ENCODE measurements at regions not wholly inside any gene's neighbourhood (a gene's known extent, or its start where the extent isn't known, plus 50 kb on each side); places are given as distances from the start of the nearest gene placed in this dataset.

DNA sequence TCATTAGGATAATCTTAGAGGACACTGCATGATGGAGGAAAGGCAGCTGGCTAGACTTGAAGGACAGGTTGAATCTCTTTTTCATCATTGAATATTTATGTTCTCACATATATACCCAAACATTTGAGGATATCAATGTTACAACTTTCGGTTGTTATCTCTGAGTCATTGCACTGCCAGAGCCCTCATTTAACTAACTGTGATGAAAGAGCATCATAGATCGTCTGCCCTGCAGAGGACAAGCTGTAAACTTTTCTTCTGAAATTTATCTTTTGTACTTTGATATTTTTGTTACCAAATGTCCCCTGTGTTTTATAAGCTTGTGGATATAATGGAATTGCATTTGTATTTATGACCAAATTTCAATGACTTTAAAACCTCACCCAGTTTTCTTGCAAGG lies 298.7 kb downstream of the PHF14 start:
- ATAC-seq = no peak
- in situ Hi-C loops (cut with HindIII; ENCODE audit: low pct_unique_long_range_greater_than_20kb, low sequenced_read_pairs) = no loop called here
- no TSS peak for BruUV-seq (replicated peaks)
- intact Hi-C loops (cut with micrococcal nuclease; ENCODE audit: unreplicated experiment) = no loop called here
- Histone ChIP-seq H3K9me3 (ENCODE audit: control insufficient read depth, insufficient read depth, low read depth, low read length) (no peaks in the 10 kb centered on the region), H3K36me3 (ENCODE audit: control insufficient read depth, insufficient read depth, low read length) (no peaks in the 10 kb centered on the region), H3K4me3 (ENCODE audit: low read depth in 2 of 2, low read length in 2 of 2) (no peak overlapping the region), H3K4me1 (ENCODE audit: control insufficient read depth, insufficient read depth, low read length) (no peaks in the 10 kb centered on the region), H3K27ac (ENCODE audit: low read length) (no peak overlapping the region), H3K27me3 (ENCODE audit: control insufficient read depth, insufficient read depth, low read length) (peaks cover 3% of the 10 kb centered on the region; the same call in 1 of the 2 replicates)
- no peak for DNase-seq (ENCODE audit: low read depth, low spot score)
- CTCF ChIA-PET = no interaction called here
- no peak for TF ChIP-seq TCF7L2 (IDR thresholded peaks at IDR 0.05; ENCODE audit: low read depth, low read length)
- TF ChIP-seq POLR2AphosphoS5 (IDR thresholded peaks at IDR 0.05; ENCODE audit: low read depth, low read length) = no peak
- TF ChIP-seq, protein P1, sequence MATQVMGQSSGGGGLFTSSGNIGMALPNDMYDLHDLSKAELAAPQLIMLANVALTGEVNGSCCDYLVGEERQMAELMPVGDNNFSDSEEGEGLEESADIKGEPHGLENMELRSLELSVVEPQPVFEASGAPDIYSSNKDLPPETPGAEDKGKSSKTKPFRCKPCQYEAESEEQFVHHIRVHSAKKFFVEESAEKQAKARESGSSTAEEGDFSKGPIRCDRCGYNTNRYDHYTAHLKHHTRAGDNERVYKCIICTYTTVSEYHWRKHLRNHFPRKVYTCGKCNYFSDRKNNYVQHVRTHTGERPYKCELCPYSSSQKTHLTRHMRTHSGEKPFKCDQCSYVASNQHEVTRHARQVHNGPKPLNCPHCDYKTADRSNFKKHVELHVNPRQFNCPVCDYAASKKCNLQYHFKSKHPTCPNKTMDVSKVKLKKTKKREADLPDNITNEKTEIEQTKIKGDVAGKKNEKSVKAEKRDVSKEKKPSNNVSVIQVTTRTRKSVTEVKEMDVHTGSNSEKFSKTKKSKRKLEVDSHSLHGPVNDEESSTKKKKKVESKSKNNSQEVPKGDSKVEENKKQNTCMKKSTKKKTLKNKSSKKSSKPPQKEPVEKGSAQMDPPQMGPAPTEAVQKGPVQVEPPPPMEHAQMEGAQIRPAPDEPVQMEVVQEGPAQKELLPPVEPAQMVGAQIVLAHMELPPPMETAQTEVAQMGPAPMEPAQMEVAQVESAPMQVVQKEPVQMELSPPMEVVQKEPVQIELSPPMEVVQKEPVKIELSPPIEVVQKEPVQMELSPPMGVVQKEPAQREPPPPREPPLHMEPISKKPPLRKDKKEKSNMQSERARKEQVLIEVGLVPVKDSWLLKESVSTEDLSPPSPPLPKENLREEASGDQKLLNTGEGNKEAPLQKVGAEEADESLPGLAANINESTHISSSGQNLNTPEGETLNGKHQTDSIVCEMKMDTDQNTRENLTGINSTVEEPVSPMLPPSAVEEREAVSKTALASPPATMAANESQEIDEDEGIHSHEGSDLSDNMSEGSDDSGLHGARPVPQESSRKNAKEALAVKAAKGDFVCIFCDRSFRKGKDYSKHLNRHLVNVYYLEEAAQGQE (IDR thresholded peaks at IDR 0.05; ENCODE audit: insufficient read depth in 1 of 2, low read depth in 2 of 2, low read length in 1 of 2) = no peak
- no peak for TF ChIP-seq SIN3A (IDR thresholded peaks at IDR 0.05; ENCODE audit: borderline replicate concordance, insufficient read depth, low read depth, low read length)
- TF ChIP-seq, protein P2, sequence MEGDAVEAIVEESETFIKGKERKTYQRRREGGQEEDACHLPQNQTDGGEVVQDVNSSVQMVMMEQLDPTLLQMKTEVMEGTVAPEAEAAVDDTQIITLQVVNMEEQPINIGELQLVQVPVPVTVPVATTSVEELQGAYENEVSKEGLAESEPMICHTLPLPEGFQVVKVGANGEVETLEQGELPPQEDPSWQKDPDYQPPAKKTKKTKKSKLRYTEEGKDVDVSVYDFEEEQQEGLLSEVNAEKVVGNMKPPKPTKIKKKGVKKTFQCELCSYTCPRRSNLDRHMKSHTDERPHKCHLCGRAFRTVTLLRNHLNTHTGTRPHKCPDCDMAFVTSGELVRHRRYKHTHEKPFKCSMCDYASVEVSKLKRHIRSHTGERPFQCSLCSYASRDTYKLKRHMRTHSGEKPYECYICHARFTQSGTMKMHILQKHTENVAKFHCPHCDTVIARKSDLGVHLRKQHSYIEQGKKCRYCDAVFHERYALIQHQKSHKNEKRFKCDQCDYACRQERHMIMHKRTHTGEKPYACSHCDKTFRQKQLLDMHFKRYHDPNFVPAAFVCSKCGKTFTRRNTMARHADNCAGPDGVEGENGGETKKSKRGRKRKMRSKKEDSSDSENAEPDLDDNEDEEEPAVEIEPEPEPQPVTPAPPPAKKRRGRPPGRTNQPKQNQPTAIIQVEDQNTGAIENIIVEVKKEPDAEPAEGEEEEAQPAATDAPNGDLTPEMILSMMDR (IDR thresholded peaks at IDR 0.05) = no peak
- POLR2A ChIA-PET = no interaction called here

DNA sequence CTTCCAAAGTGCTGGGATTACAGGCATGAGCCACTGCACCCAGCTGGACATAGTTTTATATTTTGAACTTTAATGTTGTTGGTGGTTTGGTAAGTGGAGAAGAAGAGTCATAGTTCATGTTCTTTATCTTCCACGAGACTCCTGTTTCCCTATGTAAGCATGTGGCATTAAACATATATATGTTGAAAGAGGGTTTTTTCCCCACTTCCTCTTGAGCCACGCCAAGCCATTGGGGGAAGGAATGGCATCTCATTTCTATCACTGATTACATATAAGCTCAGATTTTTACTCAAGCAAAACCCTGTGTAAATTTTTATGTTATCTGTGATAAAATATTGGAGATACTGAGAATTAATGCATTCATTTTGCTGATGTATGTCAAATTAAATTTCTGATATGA lies 300.4 kb downstream of the PHF14 start:
- TF ChIP-seq POLR2AphosphoS5 (IDR thresholded peaks at IDR 0.05; ENCODE audit: low read depth, low read length) (no peak), SIN3A (IDR thresholded peaks at IDR 0.05; ENCODE audit: borderline replicate concordance, insufficient read depth, low read depth, low read length) (no peak), TCF7L2 (IDR thresholded peaks at IDR 0.05; ENCODE audit: low read depth, low read length) (no peak)
- TF ChIP-seq, protein P2 (IDR thresholded peaks at IDR 0.05) = no peak
- TF ChIP-seq, protein P1 (IDR thresholded peaks at IDR 0.05; ENCODE audit: insufficient read depth in 1 of 2, low read depth in 2 of 2, low read length in 1 of 2) = no peak
- in situ Hi-C loops (cut with HindIII; ENCODE audit: low pct_unique_long_range_greater_than_20kb, low sequenced_read_pairs) = no loop called here
- Histone ChIP-seq H3K27ac (ENCODE audit: low read length) (no peak overlapping the region), H3K36me3 (ENCODE audit: control insufficient read depth, insufficient read depth, low read length) (no peaks in the 10 kb centered on the region), H3K27me3 (ENCODE audit: control insufficient read depth, insufficient read depth, low read length) (peaks cover 5% of the 10 kb centered on the region; the same call in 1 of the 2 replicates), H3K9me3 (ENCODE audit: control insufficient read depth, insufficient read depth, low read depth, low read length) (no peaks in the 10 kb centered on the region), H3K4me3 (ENCODE audit: low read depth in 2 of 2, low read length in 2 of 2) (no peak overlapping the region), H3K4me1 (ENCODE audit: control insufficient read depth, insufficient read depth, low read length) (no peaks in the 10 kb centered on the region)
- intact Hi-C loops (cut with micrococcal nuclease; ENCODE audit: unreplicated experiment) = no loop called here
- ATAC-seq (no peak), DNase-seq (ENCODE audit: low read depth, low spot score) (no peak)
- POLR2A ChIA-PET = no interaction called here
- no TSS peak for BruUV-seq (replicated peaks)
- CTCF ChIA-PET = no interaction called here

All from Panc1 (cell line).